ENCODE measurements at regions not wholly inside any gene's neighbourhood (a gene's known extent, or its start where the extent isn't known, plus 50 kb on each side); places are given as distances from the start of the nearest gene placed in this dataset.

- H3K36me3 ChIP-seq (ENCODE audit: control insufficient read depth, insufficient read depth, low read length): no peaks in the 10 kb centered on the region
- H3K4me3 ChIP-seq (ENCODE audit: low read length): no peak overlapping the region
- WGBS (ENCODE audit: insufficient coverage): 70% methylated on average over 3 of the region's 5 CpGs
- peaks cover 24% of the 10 kb centered on the region for H3K27me3 ChIP-seq (ENCODE audit: control insufficient read depth, insufficient read depth, low read length)
- no peak for DNase-seq
- no peaks in the 10 kb centered on the region for H3K4me1 ChIP-seq (ENCODE audit: control insufficient read depth, insufficient read depth, low read length)
- H3K9me3 ChIP-seq (replicated peaks; ENCODE audit: control insufficient read depth, low read depth, low read length): no peaks in the 10 kb centered on the region
- no peak overlapping the region for H3K27ac ChIP-seq (ENCODE audit: low read length)
Observed at GRCh38 chr1:5475572-5475971, 516.7 kb downstream of the NPHP4 start.

DNA sequence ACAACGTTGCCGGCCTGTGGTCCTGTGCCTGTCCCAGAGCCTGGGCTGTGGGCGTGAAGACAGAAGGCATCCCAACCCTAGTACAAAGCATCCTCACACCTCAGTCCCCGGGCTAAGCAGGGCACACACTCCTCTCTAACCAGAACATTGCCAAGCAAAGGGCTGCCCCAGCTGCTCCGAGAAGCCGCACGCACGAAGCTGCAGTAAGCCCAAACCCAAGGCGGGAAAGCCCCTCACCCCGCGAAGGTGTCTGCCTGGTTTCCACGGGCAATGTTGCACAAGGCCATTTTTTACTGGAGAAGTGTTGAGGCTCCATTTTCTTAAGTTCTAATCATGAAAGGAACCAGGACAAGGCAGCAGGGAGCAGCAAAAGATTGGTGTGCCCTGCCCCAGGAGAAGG lies 519.0 kb downstream of the NPHP4 start:
- DNase-seq: no peak
- peaks cover 9% of the 10 kb centered on the region for H3K27me3 ChIP-seq (ENCODE audit: control insufficient read depth, insufficient read depth, low read length)
- H3K9me3 ChIP-seq (replicated peaks; ENCODE audit: control insufficient read depth, low read depth, low read length): no peaks in the 10 kb centered on the region
- WGBS (ENCODE audit: insufficient coverage): 79% methylated on average over 11 of the region's 12 CpGs
- no peak overlapping the region for H3K27ac ChIP-seq (ENCODE audit: low read length)
- no peaks in the 10 kb centered on the region for H3K4me1 ChIP-seq (ENCODE audit: control insufficient read depth, insufficient read depth, low read length)
- no peak overlapping the region for H3K4me3 ChIP-seq (ENCODE audit: low read length)
- H3K36me3 ChIP-seq (ENCODE audit: control insufficient read depth, insufficient read depth, low read length): no peaks in the 10 kb centered on the region

- Histone ChIP-seq H3K4me3 (ENCODE audit: low read length) (no peak overlapping the region), H3K36me3 (ENCODE audit: control insufficient read depth, insufficient read depth, low read length) (no peaks in the 10 kb centered on the region), H3K27me3 (ENCODE audit: control insufficient read depth, insufficient read depth, low read length) (no peaks in the 10 kb centered on the region), H3K27ac (ENCODE audit: low read length) (no peak overlapping the region), H3K9me3 (replicated peaks; ENCODE audit: control insufficient read depth, low read depth, low read length) (peaks cover 4% of the 10 kb centered on the region), H3K4me1 (ENCODE audit: control insufficient read depth, insufficient read depth, low read length) (no peaks in the 10 kb centered on the region)
- 67% methylated on average over 1 of the region's 3 CpGs for WGBS (ENCODE audit: insufficient coverage)
- DNase-seq: no peak
Observed at GRCh38 chr1:5466487-5466886, 525.7 kb downstream of the NPHP4 start.

GRCh38 chr1:5465281-5465711 lies 526.9 kb downstream of the NPHP4 start:
- Histone ChIP-seq H3K4me1 (ENCODE audit: control insufficient read depth, insufficient read depth, low read length) (no peaks in the 10 kb centered on the region), H3K27me3 (ENCODE audit: control insufficient read depth, insufficient read depth, low read length) (peaks cover 3% of the 10 kb centered on the region), H3K9me3 (replicated peaks; ENCODE audit: control insufficient read depth, low read depth, low read length) (peaks cover 4% of the 10 kb centered on the region), H3K36me3 (ENCODE audit: control insufficient read depth, insufficient read depth, low read length) (no peaks in the 10 kb centered on the region), H3K27ac (ENCODE audit: low read length) (no peak overlapping the region), H3K4me3 (ENCODE audit: low read length) (no peak overlapping the region)
- WGBS (ENCODE audit: insufficient coverage): 48% methylated on average over 7 of the region's 7 CpGs
- no peak for DNase-seq

GRCh38 chr1:5464366-5464765 lies 527.9 kb downstream of the NPHP4 start:
- Histone ChIP-seq H3K27ac (ENCODE audit: low read length) (no peak overlapping the region), H3K4me3 (ENCODE audit: low read length) (no peak overlapping the region)

GRCh38 chr1:5460974-5461373 lies 531.3 kb downstream of the NPHP4 start:
- DNase-seq: no peak
- Histone ChIP-seq H3K27me3 (ENCODE audit: control insufficient read depth, insufficient read depth, low read length) (peaks cover 13% of the 10 kb centered on the region), H3K9me3 (replicated peaks; ENCODE audit: control insufficient read depth, low read depth, low read length) (peaks cover 4% of the 10 kb centered on the region), H3K36me3 (ENCODE audit: control insufficient read depth, insufficient read depth, low read length) (no peaks in the 10 kb centered on the region), H3K4me3 (ENCODE audit: low read length) (no peak overlapping the region), H3K27ac (ENCODE audit: low read length) (no peak overlapping the region), H3K4me1 (ENCODE audit: control insufficient read depth, insufficient read depth, low read length) (no peaks in the 10 kb centered on the region)
- 0% methylated on average over 1 of the region's 5 CpGs for WGBS (ENCODE audit: insufficient coverage)

More at GRCh38 chr1:5464366-5464765, 527.9 kb downstream of the NPHP4 start:
- no peaks in the 10 kb centered on the region for H3K4me1 ChIP-seq (ENCODE audit: control insufficient read depth, insufficient read depth, low read length)
- no peaks in the 10 kb centered on the region for H3K36me3 ChIP-seq (ENCODE audit: control insufficient read depth, insufficient read depth, low read length)
- H3K27me3 ChIP-seq (ENCODE audit: control insufficient read depth, insufficient read depth, low read length): peaks cover 3% of the 10 kb centered on the region
- WGBS (ENCODE audit: insufficient coverage): 60% methylated on average over 2 of the region's 11 CpGs
- DNase-seq: no peak
- peaks cover 4% of the 10 kb centered on the region for H3K9me3 ChIP-seq (replicated peaks; ENCODE audit: control insufficient read depth, low read depth, low read length)

GRCh38 chr1:5459839-5460610 lies 532.2 kb downstream of the NPHP4 start:
- no peak overlapping the region for H3K27ac ChIP-seq (ENCODE audit: low read length)
- WGBS (ENCODE audit: insufficient coverage): 71% methylated on average over 2 of the region's 11 CpGs

GRCh38 chr1:5458248-5458647 lies 534.0 kb downstream of the NPHP4 start:
- no peaks in the 10 kb centered on the region for H3K36me3 ChIP-seq (ENCODE audit: control insufficient read depth, insufficient read depth, low read length)
- H3K27ac ChIP-seq (ENCODE audit: low read length): no peak overlapping the region
- H3K4me3 ChIP-seq (ENCODE audit: low read length): no peak overlapping the region
- no peak for DNase-seq
- H3K4me1 ChIP-seq (ENCODE audit: control insufficient read depth, insufficient read depth, low read length): no peaks in the 10 kb centered on the region
- peaks cover 4% of the 10 kb centered on the region for H3K9me3 ChIP-seq (replicated peaks; ENCODE audit: control insufficient read depth, low read depth, low read length)
- peaks cover 32% of the 10 kb centered on the region for H3K27me3 ChIP-seq (ENCODE audit: control insufficient read depth, insufficient read depth, low read length)
- 61% methylated on average over 2 of the region's 5 CpGs for WGBS (ENCODE audit: insufficient coverage)

More at GRCh38 chr1:5459839-5460610, 532.2 kb downstream of the NPHP4 start:
- Histone ChIP-seq H3K4me3 (ENCODE audit: low read length) (no peak overlapping the region), H3K4me1 (ENCODE audit: control insufficient read depth, insufficient read depth, low read length) (no peaks in the 10 kb centered on the region), H3K9me3 (replicated peaks; ENCODE audit: control insufficient read depth, low read depth, low read length) (peaks cover 4% of the 10 kb centered on the region), H3K36me3 (ENCODE audit: control insufficient read depth, insufficient read depth, low read length) (no peaks in the 10 kb centered on the region), H3K27me3 (ENCODE audit: control insufficient read depth, insufficient read depth, low read length) (peaks cover 19% of the 10 kb centered on the region)
- DNase-seq: no peak

DNA sequence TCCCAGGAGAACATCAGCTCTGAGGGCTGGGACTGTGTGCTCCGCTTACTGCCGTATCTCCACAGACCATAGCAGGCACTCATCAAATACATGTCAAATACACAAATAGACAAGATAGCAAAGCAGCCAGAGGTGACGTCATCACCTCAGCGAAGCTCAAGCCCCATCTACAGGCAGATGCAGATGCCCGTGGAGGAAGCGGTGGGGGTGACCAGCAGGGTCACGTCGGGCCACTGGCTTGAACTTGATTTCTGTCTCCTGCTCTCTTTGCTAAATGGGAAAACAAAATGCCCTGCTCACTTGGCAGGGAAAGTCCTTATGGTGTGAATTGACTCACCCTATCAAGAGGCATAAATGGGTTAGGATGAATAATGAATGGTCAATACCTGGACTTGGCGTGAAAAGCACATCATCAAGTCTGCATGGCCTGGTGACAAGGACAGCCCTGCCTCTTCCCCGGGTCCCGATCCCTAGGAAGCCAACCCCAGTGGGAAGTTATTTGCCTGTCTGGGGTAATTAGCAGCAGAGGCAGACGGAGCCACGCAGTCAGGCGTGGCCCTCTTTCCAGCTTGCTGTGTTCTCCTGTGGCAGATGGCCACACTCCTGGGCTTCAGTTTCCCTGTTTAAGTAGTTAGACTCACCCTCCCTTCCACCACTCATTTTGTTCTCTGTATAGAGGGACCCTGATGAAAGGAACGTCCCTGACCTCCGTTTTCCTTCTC lies 536.0 kb downstream of the NPHP4 start:
- Histone ChIP-seq H3K27me3 (ENCODE audit: control insufficient read depth, insufficient read depth, low read length) (peaks cover 37% of the 10 kb centered on the region), H3K9me3 (replicated peaks; ENCODE audit: control insufficient read depth, low read depth, low read length) (no peaks in the 10 kb centered on the region), H3K27ac (ENCODE audit: low read length) (no peak overlapping the region), H3K36me3 (ENCODE audit: control insufficient read depth, insufficient read depth, low read length) (no peaks in the 10 kb centered on the region), H3K4me1 (ENCODE audit: control insufficient read depth, insufficient read depth, low read length) (no peaks in the 10 kb centered on the region), H3K4me3 (ENCODE audit: low read length) (no peak overlapping the region)
- WGBS (ENCODE audit: insufficient coverage): 41% methylated on average over 10 of the region's 16 CpGs
- no peak for DNase-seq

GRCh38 chr1:5455651-5456050 lies 536.6 kb downstream of the NPHP4 start:
- Histone ChIP-seq H3K9me3 (replicated peaks; ENCODE audit: control insufficient read depth, low read depth, low read length) (no peaks in the 10 kb centered on the region), H3K4me1 (ENCODE audit: control insufficient read depth, insufficient read depth, low read length) (no peaks in the 10 kb centered on the region), H3K4me3 (ENCODE audit: low read length) (no peak overlapping the region), H3K36me3 (ENCODE audit: control insufficient read depth, insufficient read depth, low read length) (no peaks in the 10 kb centered on the region), H3K27me3 (ENCODE audit: control insufficient read depth, insufficient read depth, low read length) (peaks cover 40% of the 10 kb centered on the region), H3K27ac (ENCODE audit: low read length) (no peak overlapping the region)
- WGBS (ENCODE audit: insufficient coverage): 14% methylated on average over 5 of the region's 8 CpGs
- no peak for DNase-seq
